CD4-positive, alpha-beta T cell treated with Interleukin-4 for 1 hour (primary cell): ENCODE measurements at regions not wholly inside any gene's neighbourhood (a gene's known extent, or its start where the extent isn't known, plus 50 kb on each side); places are given as distances from the start of the nearest gene placed in this dataset.
"Not testable (repeated sequence)": the region's sequence is repeated elsewhere in the genome, so short reads cannot be mapped to it uniquely, and the experiment has no call there.

Experiments used
- DNase-seq, 2 donors: peaks; one replicate each; pipeline ENCODE4 v3.0.0-alpha.2; 2020 to 2022

DNA sequence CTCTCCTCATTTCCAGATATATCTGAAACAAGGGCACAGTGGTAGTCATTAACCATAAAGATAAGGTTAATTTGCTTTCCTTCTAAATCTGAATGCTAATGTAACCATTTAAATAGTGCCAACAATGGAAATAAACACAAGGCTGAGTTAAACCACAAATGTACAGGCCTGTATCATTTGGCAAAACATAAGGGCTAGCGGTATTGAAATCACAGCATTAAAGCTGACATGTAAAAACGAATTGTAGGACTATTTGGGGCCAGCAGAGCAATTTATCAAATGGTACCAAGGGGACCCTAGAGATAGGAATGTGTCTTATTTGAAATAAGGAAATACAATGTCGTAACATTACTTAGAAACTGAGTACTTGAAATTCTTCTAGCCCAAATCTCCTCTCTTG is 247.5 kb upstream of the RPS23 start:
- DNase-seq, result no peak

DNA sequence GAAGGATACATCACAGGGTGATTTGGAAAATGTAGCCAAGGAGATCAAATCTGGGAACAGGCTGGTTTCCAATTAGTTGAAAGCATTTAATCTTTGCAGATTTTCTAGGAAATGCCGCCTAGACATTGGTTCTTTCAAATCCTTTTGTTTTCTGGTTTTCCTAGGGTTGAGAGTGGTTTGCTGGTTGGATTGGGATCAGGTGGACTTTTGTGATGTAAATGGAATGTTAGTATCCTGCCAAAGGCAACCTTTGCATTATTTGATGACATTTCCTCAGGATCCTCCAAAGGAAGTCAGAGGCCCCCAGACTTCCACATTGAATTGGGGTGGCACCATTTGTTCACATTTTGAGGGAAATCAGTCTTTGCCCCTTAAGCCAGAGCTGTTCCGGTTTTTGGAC is 245.5 kb upstream of the RPS23 start:
- no peak for DNase-seq

DNA sequence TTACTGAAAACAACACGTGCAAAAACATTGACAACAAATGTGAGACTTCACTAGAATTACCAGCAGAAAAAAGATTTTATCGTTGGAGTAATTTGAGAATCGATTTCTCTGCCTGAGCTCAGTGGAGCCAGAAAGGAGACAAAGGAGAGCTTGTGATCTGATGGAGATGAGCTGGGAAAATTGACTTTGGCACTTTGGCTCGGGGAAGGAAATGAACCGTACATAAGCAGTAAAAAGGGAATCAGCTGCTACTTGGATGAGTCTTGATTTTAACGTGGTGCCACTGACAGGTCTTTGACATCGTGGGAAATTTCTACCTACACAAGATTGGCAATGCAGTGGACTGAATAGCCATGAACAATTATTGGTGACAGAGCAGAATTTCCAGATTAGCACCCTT is 244.7 kb upstream of the RPS23 start:
- DNase-seq, result no peak

DNA sequence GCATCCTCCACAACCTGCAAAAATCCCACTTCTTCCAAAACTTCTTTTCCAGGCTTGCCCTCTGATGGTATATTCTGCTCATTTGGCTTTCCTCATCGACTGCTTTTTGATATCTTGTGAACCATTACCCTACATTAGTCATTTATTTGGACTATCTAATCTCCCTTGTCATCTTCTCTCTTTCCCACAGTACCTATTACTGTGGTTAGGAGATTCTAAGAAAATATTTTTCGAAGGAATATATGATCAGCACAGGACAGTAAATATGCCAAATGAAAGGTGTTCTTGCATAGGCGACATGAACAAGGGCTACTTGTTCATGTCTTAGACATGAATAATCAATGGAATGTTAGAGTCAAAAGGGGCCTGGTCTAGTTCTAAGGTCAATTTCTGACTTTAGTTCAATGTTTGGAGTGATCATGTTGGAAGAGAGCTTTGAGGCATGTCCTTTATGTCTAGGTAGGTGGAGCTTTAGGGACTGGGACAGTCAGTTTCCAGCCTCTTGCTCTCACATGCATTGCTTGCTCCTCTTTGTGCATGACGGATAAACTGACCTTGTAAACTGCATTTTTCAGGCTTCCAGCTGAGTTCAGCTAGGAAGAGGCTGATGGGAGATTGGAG is 243.4 kb upstream of the RPS23 start:
- DNase-seq, result no peak

DNA sequence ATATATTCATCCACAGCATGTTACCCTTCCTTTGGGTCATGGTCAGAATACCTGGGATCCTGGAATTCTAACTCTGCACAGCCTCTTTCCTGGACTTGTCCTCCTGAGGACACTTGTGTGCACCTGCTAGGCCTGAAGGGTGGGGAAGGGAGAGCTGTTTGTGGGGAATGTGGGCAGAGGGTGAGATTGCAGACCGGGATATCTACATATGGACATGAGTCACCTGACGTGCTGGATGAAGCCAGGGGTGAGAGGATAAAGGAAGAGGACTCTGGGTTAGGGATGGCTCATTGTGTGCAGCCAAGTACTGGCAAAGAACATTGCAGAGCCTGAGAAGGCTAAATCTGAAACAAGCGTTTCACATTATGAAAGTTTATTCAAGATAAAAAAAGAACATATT is 241.4 kb upstream of the RPS23 start:
- no peak for DNase-seq

DNA sequence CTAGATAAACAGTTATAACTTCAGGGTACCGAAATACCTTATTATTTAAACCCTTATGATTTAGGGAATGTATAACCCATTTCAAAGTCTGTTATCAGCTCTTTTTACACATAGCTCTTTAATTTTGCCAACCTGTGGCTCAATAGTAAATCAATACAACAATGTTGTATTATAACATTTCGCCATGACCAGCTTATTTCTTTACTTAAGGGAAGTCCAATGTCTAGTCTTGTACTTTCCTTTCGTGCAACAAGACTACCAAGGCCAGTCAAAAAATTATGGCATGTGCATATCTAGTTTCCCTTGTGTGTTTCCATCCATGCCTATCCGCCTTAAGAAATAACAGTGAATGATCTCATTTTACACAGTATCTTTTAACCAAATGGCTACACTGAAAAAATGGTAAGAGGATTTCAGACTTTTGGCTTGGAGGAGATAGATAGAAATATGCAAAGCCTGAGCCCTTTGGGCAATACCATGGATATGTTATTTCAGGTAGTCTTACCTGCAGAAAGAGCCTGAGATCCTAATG is 239.5 kb upstream of the RPS23 start:
- DNase-seq, result no peak

DNA sequence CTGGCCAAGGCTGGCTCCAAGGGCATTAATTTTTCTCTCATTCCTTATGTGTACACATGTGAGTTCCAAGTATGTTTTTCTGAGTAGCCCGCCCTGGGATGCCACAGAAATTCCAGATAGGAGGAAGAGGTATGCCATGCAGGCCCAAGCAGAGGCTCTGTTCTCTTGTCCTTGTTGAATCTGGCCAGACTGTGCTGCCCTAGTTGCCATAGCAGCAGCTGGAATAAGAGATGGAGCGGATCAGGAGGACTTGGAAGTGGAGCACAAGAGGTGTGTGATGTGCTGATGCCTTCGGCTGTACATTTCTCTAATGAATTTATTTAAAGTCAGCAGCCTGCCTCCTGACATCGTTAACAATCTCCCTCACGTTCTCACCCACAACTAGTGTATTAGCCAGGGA is 235.6 kb upstream of the RPS23 start:
- DNase-seq, result no peak

DNA sequence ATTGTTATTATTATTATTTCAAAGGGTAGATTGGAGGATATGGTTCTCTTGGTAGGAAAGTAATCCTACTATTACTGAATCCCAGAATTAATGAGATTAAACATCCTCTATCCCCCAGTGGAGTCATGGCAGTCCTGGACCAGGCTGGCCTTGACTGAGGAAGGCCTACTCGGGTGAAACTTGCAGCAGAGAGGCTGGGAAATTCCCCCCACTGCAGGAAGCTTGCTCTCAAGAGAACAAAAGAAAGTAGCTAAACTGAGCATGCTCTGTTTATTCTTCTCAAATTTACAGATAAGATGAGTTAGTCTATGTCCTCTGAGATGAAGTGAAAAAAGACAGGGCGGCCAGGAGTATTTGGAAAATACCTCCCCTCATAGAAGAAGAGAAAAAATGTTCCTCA is 233.9 kb upstream of the RPS23 start:
- DNase-seq, result no peak

DNA sequence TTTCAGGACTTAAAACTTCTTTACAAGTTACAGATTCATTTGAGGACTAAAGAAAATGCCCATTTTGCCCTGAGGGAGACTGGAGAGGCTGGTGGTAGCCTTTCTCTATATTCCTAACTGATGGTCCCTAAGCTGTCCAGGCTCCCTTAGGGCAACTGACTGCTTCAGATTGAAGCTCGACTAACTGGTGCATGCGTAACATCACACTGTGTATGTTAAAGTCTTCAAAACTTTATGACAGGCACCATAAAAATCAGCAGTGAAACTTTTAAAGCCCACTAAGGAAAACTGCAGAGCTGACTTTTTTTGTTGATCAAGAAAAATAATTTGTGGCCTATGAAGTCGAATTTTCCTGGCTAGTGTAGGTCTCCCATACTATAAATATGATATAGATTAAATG is 233.0 kb upstream of the RPS23 start:
- no peak for DNase-seq

DNA sequence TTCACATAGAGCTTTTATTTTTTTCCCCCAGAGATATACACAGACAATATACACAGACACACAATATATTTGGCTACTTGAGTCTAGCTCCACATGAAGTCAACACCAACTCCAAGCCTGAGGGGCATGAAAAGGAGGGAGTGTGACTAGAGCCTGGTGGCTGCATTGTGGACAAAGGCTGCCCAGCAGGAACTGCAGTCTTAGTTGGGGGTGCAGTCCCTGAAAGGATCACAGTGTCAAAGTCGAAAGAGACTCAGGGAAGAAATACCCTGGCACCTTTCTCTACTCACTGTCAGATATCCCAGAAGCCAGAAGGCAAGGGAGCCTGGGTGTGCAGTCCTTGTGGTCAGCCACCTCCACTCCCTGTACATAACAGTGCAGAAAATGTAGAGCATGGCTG is 231.6 kb upstream of the RPS23 start:
- no peak for DNase-seq

DNA sequence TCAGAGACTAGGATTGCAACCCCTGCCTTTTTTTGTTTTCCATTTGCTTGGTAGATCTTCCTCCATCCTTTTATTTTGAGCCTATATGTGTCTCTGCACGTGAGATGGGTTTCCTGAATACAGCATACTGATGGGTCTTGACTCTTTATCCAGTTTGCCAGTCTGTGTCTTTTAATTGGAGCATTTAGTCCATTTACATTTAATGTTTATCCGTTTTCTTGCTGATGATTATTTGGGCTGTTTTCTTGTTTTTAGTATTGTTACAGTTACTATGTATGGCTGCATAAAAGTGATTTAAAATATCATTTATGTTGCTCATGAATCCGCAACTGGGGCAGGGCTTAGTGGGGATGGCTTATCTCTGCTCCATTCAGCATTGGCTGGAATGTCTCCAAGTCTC is 228.2 kb upstream of the RPS23 start:
- not testable (repeated sequence) for DNase-seq

DNA sequence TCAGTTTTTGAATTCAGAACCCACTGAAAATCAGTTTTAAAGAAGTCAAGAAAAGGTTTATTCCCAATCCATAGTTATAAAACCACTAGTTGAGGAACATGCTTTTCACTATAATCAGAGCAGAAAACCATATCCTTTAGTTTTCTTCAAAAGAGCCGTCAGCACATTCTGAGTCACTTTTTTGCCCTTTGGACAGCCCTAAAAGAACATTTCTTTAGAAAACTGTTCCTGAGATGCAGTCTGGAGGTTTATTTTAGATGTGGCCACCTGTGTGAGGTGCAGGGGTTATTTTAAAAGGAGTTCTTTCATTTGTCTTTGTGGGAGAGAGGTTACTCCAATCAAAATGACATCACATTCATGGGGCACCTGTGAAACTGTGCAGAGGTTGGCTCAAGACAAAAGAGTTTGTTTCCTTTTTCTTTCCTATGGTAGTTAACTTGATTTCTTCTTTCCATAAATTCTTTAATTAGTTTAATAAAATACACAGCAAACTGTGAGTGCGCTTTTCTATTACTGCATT is 221.6 kb upstream of the RPS23 start:
- no peak for DNase-seq

DNA sequence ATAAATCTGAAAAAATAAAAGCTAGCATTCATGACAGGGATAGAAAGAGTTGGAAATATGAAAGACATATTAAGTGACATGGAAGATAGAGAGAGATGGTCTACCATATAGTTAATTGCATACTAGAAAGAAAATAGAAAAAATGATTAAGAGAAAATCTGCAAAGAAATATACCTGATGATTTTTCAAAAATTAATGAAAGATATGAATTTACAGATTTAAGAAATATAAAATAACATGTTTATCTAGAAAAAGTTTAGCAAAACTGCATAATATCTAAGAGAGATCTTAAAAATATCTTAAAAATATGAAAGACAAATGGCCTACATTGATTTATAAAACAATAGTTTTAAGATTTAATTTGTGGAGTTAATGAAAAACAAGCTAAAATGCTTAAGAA is 219.1 kb upstream of the RPS23 start:
- no peak for DNase-seq

DNA sequence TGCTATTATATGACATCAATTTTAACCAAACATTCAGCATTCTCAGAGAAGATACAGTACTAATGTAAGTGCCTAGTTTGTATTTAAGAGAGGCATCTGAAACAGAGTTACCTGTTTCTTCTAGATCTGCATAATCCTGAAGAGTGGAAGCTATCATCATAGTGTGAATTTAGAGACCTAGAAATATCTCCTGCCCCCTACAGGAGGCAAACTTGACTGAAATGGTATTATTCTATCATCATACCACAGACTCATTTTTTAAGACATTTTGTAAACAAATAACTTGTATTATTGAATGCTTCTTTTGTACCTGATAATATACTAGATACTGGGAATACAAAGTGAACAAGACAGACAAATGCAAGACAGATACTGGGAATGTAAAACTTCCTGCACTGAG is 216.8 kb upstream of the RPS23 start:
- DNase-seq, result no peak

DNA sequence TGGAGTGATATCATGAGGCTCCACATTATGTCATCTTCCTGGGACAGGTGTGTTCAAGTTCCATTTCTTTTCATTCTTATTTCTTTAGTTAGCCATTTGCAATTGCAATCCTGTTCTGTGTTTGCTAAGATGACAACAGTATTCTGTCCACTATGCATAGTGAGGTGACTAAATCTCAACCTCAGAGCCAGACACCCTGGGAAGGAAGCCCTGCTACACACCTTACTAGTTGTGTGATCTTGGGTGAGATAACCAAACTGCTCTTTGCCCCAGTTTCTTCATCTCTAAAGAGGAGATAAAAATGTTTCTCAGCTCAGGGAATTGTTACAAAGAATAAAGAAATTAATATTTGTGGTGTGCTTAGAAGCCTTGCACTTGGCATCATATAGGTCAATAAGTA is 215.1 kb upstream of the RPS23 start:
- DNase-seq, result no peak

DNA sequence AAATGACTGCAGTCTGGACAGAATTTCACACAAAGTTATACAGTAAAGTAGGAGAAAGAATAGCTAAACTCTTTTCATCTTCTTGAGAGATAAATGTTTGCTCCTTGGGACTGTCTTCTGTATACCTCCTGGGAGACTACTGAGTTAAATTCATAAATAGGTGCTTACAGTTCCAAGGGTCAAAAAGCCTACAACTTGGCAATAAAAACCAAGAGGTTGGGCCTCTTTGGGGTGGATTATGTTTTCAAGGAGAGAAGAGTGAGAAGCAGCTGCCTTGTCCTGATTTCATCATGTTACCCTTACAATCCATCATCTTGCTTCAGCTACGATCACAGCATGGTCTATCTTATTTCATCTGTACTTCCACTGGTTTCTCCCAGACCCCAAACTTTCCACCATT is 213.2 kb upstream of the RPS23 start:
- no peak for DNase-seq

DNA sequence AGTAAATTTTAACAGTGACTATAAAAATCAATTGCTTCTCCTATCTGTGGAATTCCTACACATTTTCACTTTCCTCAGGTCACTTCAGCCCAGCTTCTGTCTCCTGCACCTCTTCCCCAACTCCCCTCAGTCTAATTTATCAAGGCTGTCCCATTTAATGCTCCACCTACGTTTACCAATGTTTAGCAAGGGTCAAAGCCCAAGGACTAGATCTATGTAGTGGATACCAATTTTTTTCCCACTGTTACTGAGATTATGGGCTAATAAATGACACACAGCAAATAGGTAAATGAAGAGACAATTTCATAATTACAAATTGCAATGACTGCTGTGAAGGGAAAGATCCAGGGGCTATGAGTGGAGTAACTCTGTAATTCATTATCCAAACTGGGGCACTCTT is 211.5 kb upstream of the RPS23 start:
- DNase-seq, result no peak

DNA sequence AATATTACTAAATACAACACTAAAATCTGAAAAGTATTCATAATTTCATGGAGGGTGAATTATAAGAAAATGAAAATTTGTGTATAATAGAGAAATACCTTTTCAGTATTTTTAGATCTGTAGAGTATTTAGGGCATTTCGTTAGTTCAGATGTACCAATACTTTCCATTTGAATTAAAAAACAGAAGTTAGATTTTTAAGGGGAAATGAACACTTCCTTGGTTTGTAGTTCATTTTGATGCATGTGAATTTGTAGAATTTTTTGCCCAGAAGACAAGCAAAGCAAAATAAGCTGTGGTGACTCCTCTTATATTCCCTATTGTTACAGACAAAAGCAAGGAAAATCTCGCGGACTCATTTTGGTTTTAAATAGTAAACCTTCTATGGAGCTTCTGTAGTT is 209.0 kb upstream of the RPS23 start:
- DNase-seq, result no peak

DNA sequence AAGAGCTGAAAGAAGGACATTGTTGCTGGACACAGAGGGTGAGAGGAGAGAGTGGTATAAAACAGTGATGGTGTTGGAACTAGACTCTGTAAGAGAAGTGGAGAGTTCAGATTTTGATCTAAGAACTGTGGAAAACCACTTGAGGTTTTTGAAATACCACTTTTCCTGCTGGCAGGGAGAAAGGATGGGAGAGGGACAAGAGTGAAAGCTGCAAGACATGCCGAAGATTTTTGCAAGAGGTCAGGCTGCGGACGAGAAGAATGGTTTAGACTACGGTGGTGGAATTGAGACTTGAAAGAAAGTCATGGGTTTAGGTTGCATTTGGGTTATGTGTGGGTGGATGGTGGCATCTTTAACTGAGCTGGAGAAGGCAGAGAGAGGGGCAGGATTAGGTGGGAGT is 202.2 kb upstream of the RPS23 start:
- DNase-seq, result no peak

DNA sequence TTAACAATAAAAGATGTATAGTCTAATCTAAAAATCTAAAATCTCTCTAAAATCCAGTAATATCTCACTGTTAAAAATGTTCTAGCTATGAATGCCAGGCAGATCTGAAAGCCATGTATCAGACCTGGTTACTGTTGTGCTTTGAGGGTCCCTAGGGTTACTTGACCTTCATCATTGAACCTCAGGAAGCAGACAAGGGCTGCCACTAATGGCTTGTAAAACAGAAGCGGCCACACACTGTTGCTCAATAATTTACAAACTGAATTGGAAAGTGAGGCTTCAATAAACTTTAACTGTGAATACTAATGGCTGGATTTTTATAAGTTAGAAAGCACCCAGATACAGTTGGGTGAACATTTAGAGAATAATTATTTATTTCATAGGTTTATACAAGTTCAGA is 198.0 kb upstream of the RPS23 start:
- DNase-seq, result no peak

DNA sequence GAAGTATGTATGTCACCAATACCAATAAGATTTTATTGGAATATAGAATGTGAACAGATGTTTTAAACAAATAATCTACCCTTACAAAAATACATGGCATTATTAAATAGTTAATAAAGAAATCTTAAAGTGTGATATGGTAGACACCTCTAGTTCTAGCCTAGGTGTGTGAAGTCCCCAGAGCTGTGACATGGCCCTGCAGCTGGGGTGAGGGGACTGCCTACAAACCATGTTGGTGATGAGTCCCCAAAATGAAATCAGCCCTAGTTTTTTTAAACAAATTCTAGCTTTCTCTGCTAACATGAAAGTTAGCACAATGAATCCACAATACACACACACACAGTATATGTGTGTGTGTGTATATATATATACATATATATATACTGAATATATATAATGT is 195.1 kb upstream of the RPS23 start:
- DNase-seq, result no peak

DNA sequence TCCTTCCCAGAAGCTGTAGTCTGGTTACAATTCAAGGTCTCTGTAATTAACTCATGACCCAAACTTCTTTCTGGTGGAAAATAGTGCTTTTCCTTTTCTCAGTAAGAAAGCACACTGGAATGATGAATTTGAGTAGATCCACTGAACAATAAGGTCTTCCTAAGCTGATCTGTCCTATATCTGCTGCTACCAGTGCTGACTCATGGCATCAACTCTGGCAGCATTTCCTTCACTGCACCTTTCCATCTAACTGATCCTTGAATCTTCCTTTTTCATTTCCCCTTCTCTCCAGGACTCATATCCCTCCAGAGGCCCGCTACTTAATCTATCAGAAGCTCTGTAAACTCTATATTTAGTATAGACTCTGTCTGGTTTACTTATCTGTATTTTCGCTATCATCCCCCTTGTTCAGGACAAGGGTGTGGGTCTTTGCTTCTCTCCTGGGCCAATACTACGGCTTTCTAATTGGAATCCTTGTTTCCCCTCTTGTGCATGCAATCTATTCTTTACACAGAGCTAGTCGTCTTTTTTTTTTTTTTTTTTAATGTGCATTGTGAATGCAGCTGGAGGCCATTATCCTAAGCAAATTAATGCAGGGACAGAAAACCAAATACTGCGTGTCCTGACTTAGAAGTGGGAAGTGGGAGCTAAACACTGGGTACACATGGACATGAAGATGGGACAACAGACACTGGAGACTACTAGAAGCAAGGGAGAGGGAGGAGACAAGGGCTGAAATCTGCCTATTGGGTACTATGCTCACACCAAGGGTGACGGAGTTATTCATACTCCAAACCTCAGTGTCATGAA is 192.2 kb upstream of the RPS23 start:
- DNase-seq, result no peak

DNA sequence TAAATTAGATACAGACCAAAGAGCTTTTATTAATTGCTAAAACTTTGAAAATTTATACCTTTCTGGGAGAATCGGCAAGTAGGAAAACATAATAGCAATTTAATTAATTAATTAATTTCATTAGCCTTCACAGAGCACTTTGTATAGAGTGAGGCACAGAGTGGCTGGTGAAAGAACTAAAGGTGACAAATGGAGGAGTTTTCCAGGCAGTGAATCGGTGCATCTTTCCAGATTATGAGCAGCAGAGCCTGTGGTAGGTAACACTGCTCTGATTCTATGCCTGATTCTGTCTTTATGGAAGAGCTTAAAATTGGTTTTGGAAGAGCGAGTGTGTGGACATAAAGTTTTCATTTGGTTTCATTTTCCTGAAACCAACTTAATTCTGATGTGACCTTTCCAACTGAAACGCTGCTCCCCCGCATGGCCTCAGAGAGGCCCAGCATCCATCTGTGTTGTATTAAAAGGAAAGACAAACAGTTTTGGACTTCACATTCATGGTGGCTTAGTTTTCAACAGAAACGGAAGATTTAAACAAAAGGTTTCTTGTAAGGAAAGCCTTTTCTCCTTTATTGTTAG is 188.9 kb upstream of the RPS23 start:
- DNase-seq, result no peak

DNA sequence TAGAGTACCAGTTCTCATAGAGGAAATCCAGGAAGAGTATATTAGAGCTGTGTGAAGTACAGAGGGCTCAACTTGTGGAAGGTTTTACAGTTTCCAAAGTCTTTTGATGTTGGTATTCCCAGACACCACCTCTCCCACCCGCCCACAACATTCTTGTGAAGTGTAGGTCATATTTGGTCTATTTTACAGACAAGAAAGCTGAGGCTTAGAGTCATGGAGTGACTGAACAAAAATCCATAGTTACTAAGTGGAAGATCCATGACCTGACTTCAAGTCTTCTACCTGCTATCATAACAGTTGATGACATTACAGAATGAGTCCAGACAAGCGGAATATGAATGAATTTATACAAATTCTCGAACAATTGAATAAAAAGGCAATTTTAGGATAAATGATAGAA is 187.1 kb upstream of the RPS23 start:
- no peak for DNase-seq
